ENCODE measurements at regions not wholly inside any gene's neighbourhood (a gene's known extent, or its start where the extent isn't known, plus 50 kb on each side); places are given as distances from the start of the nearest gene placed in this dataset.

DNA sequence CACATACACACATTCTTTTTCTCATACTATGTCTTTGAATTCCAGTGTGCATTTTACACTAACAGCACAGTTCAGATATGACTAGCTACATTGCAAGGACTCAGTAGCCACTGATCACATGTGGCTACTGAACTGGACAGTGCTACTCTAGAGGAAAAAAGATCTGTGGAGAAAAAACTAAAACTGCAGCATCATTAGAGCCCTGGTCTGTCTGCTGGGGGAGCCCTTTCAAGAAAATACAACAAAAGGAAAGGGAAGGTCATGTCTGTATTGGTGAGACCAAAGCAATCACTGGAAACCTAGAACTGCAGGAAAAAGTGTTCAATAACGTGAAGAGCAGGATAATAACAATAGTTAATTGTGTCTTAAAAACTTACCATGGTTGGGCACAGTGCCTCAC lies 132.3 kb upstream of the JARID2 start:
- TF ChIP-seq SMAD1 (CRISPR knock-in tag; IDR thresholded peaks at IDR 0.05; ENCODE audit: borderline replicate concordance, low read depth) (no peak), ZNF883 (CRISPR knock-in tag; IDR thresholded peaks at IDR 0.05; ENCODE audit: not compliant biosample characterization) (no peak), POLR2A (IDR thresholded peaks at IDR 0.05; ENCODE audit: insufficient read depth in 1 of 2, low read depth in 2 of 2, low read length in 2 of 2) (no peak), CHD4 (IDR thresholded peaks at IDR 0.05; ENCODE audit: borderline replicate concordance, low read length) (no peak), TCF12 (IDR thresholded peaks at IDR 0.05) (no peak), TCF12 (CRISPR knock-in tag; IDR thresholded peaks at IDR 0.05) (no peak), ZNF652 (CRISPR knock-in tag; IDR thresholded peaks at IDR 0.05; ENCODE audit: borderline replicate concordance, low read depth) (no peak), MXI1 (IDR thresholded peaks at IDR 0.05; ENCODE audit: borderline replicate concordance, low read depth, low read length) (no peak), CTCF (CRISPR knock-in tag; IDR thresholded peaks at IDR 0.05) (no peak), PAWR (CRISPR knock-in tag; IDR thresholded peaks at IDR 0.05; ENCODE audit: borderline replicate concordance) (no peak), MEIS2 (CRISPR knock-in tag; IDR thresholded peaks at IDR 0.05) (no peak)

Data from HepG2 (cell line).